ENCODE measurements at regions not wholly inside any gene's neighbourhood (a gene's known extent, or its start where the extent isn't known, plus 50 kb on each side); places are given as distances from the start of the nearest gene placed in this dataset.

GRCh38 chr14:104443391-104444158, 136.0 kb upstream of the C14orf180 start:
- TF ChIP-seq, protein P1, sequence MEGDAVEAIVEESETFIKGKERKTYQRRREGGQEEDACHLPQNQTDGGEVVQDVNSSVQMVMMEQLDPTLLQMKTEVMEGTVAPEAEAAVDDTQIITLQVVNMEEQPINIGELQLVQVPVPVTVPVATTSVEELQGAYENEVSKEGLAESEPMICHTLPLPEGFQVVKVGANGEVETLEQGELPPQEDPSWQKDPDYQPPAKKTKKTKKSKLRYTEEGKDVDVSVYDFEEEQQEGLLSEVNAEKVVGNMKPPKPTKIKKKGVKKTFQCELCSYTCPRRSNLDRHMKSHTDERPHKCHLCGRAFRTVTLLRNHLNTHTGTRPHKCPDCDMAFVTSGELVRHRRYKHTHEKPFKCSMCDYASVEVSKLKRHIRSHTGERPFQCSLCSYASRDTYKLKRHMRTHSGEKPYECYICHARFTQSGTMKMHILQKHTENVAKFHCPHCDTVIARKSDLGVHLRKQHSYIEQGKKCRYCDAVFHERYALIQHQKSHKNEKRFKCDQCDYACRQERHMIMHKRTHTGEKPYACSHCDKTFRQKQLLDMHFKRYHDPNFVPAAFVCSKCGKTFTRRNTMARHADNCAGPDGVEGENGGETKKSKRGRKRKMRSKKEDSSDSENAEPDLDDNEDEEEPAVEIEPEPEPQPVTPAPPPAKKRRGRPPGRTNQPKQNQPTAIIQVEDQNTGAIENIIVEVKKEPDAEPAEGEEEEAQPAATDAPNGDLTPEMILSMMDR (optimal IDR thresholded peaks at IDR 0.05 in 1 of 3, IDR thresholded peaks at IDR 0.05 in 1 of 3, conservative IDR thresholded peaks at IDR 0.05 in 1 of 3; ENCODE audit: extremely low read depth in 1 of 3, insufficient read depth in 2 of 3, low read length in 3 of 3): no peak
- TF ChIP-seq EZH2 (IDR thresholded peaks at IDR 0.05; ENCODE audit: low read length): no peak
